Astrocyte (in vitro differentiated cells and primary cell): ENCODE measurements at regions not wholly inside any gene's neighbourhood (a gene's known extent, or its start where the extent isn't known, plus 50 kb on each side); places are given as distances from the start of the nearest gene placed in this dataset.

Experiments used
- DNase-seq: peaks from one replicate; pipeline ENCODE4 v3.0.0-alpha.2; 2010; ENCODE audit warnings: low read depth
- FAIRE-seq: peaks from 2 replicates; lab custom pipeline; 2011; peaks lifted over from hg19 to GRCh38; lab: Jason Lieb, UNC
- H2AFZ ChIP-seq: 2 replicates; pipeline ENCODE4 v1.6.0; 2012; ENCODE audit warnings: low read depth, low read length, inconsistent platforms
- H3K27ac ChIP-seq: 2 replicates; pipeline ENCODE4 v1.5.1; 2011; ENCODE audit warnings: low read depth, low read length, inconsistent platforms
- H3K27me3 ChIP-seq: 2 replicates; pipeline ENCODE4 v1.6.0; 2011; ENCODE audit warnings: low read length, inconsistent platforms; ENCODE audit not compliant: insufficient read depth
- H3K36me3 ChIP-seq: 2 replicates; pipeline ENCODE4 v1.5.1; 2011; ENCODE audit warnings: low read length, inconsistent platforms; ENCODE audit not compliant: insufficient read depth
- H3K4me1 ChIP-seq: 2 replicates; pipeline ENCODE4 v1.5.1; 2011; ENCODE audit warnings: low read length, inconsistent platforms; ENCODE audit not compliant: insufficient read depth
- H3K4me2 ChIP-seq: 2 replicates; pipeline ENCODE4 v1.6.0; 2012; ENCODE audit warnings: low read length, inconsistent platforms
- H3K4me3 ChIP-seq: 2 replicates; pipeline ENCODE4 v1.5.1; 2011; ENCODE audit warnings: low read depth, mild to moderate bottlenecking, low read length, inconsistent platforms; ENCODE audit not compliant: insufficient read depth
- H3K79me2 ChIP-seq: 2 replicates; pipeline ENCODE4 v1.6.0; 2012; ENCODE audit warnings: mild to moderate bottlenecking, low read length, inconsistent platforms; ENCODE audit not compliant: insufficient read depth
- H3K9ac ChIP-seq: 2 replicates; pipeline ENCODE4 v1.6.0; 2012; ENCODE audit warnings: mild to moderate bottlenecking, low read length, inconsistent platforms
- H3K9me3 ChIP-seq: 2 replicates; pipeline ENCODE4 v1.5.1; 2012; ENCODE audit warnings: low read depth, mild to moderate bottlenecking, low read length, inconsistent platforms; ENCODE audit not compliant: insufficient read depth
- H4K20me1 ChIP-seq: 2 replicates; pipeline ENCODE4 v1.6.0; 2012; ENCODE audit warnings: low read length, inconsistent platforms; ENCODE audit not compliant: insufficient read depth
- H3K27ac Mint-ChIP-seq: one replicate; pipeline ENCODE4 v1.8.0; 2021; ENCODE audit warnings: mild to moderate bottlenecking, mixed read lengths; ENCODE audit not compliant: unreplicated experiment
- H3K27me3 Mint-ChIP-seq: one replicate; pipeline ENCODE4 v1.8.0; 2021; ENCODE audit warnings: low read depth, mixed read lengths; ENCODE audit not compliant: unreplicated experiment
- H3K36me3 Mint-ChIP-seq: one replicate; pipeline ENCODE4 v1.8.0; 2021; ENCODE audit warnings: low read depth, mixed read lengths; ENCODE audit not compliant: unreplicated experiment
- H3K4me1 Mint-ChIP-seq: one replicate; pipeline ENCODE4 v1.8.0; 2021; ENCODE audit warnings: low read depth, mixed read lengths; ENCODE audit not compliant: unreplicated experiment
- H3K4me3 Mint-ChIP-seq: one replicate; pipeline ENCODE4 v1.8.0; 2021; ENCODE audit warnings: mild to moderate bottlenecking, moderate library complexity, mixed read lengths; ENCODE audit not compliant: unreplicated experiment
- H3K9me3 Mint-ChIP-seq: one replicate; pipeline ENCODE4 v1.8.0; 2021; ENCODE audit warnings: mild to moderate bottlenecking, mixed read lengths; ENCODE audit not compliant: unreplicated experiment
- EZH2 ChIP-seq: IDR thresholded peaks from 2 replicates; pipeline ENCODE4 v1.6.1; 2012; ENCODE audit warnings: mild to moderate bottlenecking, low read length, inconsistent platforms; ENCODE audit not compliant: insufficient read depth
- TF ChIP-seq, protein P1 (sequence below): IDR thresholded peaks from 2 replicates; pipeline ENCODE4 v1.5.1; 2011; ENCODE audit warnings: low read depth, mild to moderate bottlenecking, inconsistent platforms, low read length, moderate library complexity; ENCODE audit not compliant: insufficient read depth

- no peak for DNase-seq
- Histone ChIP-seq H3K9ac (no peak overlapping the region), H3K4me2 (no peak overlapping the region), H4K20me1 (no peaks in the 10 kb centered on the region), H3K27me3 (no peaks in the 10 kb centered on the region), H3K36me3 (no peaks in the 10 kb centered on the region), H3K9me3 (no peaks in the 10 kb centered on the region), H3K4me1 (no peaks in the 10 kb centered on the region), H3K79me2 (no peaks in the 10 kb centered on the region), H2AFZ (no peak overlapping the region), H3K27ac (no peak overlapping the region), H3K4me3 (no peak overlapping the region)
- no peak for FAIRE-seq
- H3K9me3 Mint-ChIP-seq, result peaks cover 2% of the 10 kb centered on the region
- no peak for TF ChIP-seq EZH2
- no peak overlapping the region for H3K4me3 Mint-ChIP-seq
- no peaks in the 10 kb centered on the region for H3K4me1 Mint-ChIP-seq
- no peaks in the 10 kb centered on the region for H3K27me3 Mint-ChIP-seq
- H3K27ac Mint-ChIP-seq, result no peak overlapping the region
- H3K36me3 Mint-ChIP-seq, result no peaks in the 10 kb centered on the region
Observed at GRCh38 chr10:64840341-64840740, 1319.1 kb downstream of the REEP3 start.

- no peak overlapping the region for H3K4me3 ChIP-seq
- H2AFZ ChIP-seq, result no peak overlapping the region
- Mint-ChIP-seq H3K4me1 (no peaks in the 10 kb centered on the region), H3K27ac (no peak overlapping the region), H3K27me3 (no peaks in the 10 kb centered on the region), H3K4me3 (no peak overlapping the region), H3K9me3 (no peaks in the 10 kb centered on the region), H3K36me3 (no peaks in the 10 kb centered on the region)
- no peaks in the 10 kb centered on the region for H3K9me3 ChIP-seq
- H3K79me2 ChIP-seq, result no peaks in the 10 kb centered on the region
- H4K20me1 ChIP-seq, result no peaks in the 10 kb centered on the region
- no peak for DNase-seq
- no peaks in the 10 kb centered on the region for H3K4me1 ChIP-seq
- FAIRE-seq, result no peak
- no peaks in the 10 kb centered on the region for H3K36me3 ChIP-seq
- H3K27me3 ChIP-seq, result no peaks in the 10 kb centered on the region
- no peak overlapping the region for H3K9ac ChIP-seq
- H3K27ac ChIP-seq, result no peak overlapping the region
- TF ChIP-seq EZH2, result no peak
- TF ChIP-seq, protein P1, sequence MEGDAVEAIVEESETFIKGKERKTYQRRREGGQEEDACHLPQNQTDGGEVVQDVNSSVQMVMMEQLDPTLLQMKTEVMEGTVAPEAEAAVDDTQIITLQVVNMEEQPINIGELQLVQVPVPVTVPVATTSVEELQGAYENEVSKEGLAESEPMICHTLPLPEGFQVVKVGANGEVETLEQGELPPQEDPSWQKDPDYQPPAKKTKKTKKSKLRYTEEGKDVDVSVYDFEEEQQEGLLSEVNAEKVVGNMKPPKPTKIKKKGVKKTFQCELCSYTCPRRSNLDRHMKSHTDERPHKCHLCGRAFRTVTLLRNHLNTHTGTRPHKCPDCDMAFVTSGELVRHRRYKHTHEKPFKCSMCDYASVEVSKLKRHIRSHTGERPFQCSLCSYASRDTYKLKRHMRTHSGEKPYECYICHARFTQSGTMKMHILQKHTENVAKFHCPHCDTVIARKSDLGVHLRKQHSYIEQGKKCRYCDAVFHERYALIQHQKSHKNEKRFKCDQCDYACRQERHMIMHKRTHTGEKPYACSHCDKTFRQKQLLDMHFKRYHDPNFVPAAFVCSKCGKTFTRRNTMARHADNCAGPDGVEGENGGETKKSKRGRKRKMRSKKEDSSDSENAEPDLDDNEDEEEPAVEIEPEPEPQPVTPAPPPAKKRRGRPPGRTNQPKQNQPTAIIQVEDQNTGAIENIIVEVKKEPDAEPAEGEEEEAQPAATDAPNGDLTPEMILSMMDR, result no peak
- H3K4me2 ChIP-seq, result no peak overlapping the region
Observed at GRCh38 chr10:64846700-64847099, 1325.5 kb downstream of the REEP3 start.

GRCh38 chr10:64855941-64856340, 1334.7 kb downstream of the REEP3 start:
- H3K4me1 ChIP-seq, result no peaks in the 10 kb centered on the region
- H3K4me1 Mint-ChIP-seq, result no peaks in the 10 kb centered on the region
- TF ChIP-seq, protein P1, result no peak
- TF ChIP-seq EZH2, result no peak

More at GRCh38 chr10:64855941-64856340, 1334.7 kb downstream of the REEP3 start:
- Histone ChIP-seq H3K4me3 (no peak overlapping the region), H4K20me1 (no peaks in the 10 kb centered on the region), H3K79me2 (no peaks in the 10 kb centered on the region), H3K27me3 (no peaks in the 10 kb centered on the region), H3K9ac (no peak overlapping the region), H2AFZ (no peak overlapping the region), H3K27ac (no peak overlapping the region), H3K4me2 (no peak overlapping the region), H3K9me3 (no peaks in the 10 kb centered on the region), H3K36me3 (no peaks in the 10 kb centered on the region)
- H3K27me3 Mint-ChIP-seq, result no peaks in the 10 kb centered on the region
- no peak overlapping the region for H3K4me3 Mint-ChIP-seq
- no peaks in the 10 kb centered on the region for H3K36me3 Mint-ChIP-seq
- DNase-seq (no peak), FAIRE-seq (no peak)
- H3K27ac Mint-ChIP-seq, result no peak overlapping the region
- H3K9me3 Mint-ChIP-seq, result no peaks in the 10 kb centered on the region
